Endodermal cell (in vitro differentiated cells): ENCODE measurements at regions not wholly inside any gene's neighbourhood (a gene's known extent, or its start where the extent isn't known, plus 50 kb on each side); places are given as distances from the start of the nearest gene placed in this dataset.

Source experiments
- DNase-seq: peaks from one replicate; pipeline ENCODE4 v3.0.0-alpha.2; 2017
- H3K27ac ChIP-seq: 2 replicates; pipeline ENCODE4 v1.5.1; 2013; ENCODE audit warnings: mild to moderate bottlenecking, low read depth, low read length, moderate library complexity
- H3K27me3 ChIP-seq: 2 replicates; pipeline ENCODE4 v1.6.1; 2013; ENCODE audit warnings: mild to moderate bottlenecking, low read length, moderate library complexity; ENCODE audit not compliant: insufficient read depth, control insufficient read depth, poor library complexity, severe bottlenecking
- H3K36me3 ChIP-seq: 2 replicates; pipeline ENCODE4 v1.7.0; 2013; ENCODE audit warnings: mild to moderate bottlenecking, low read length, moderate library complexity; ENCODE audit not compliant: control insufficient read depth, insufficient read depth
- H3K4me1 ChIP-seq: one replicate; pipeline ENCODE4 v1.7.0; 2013; ENCODE audit warnings: low read length; ENCODE audit not compliant: control insufficient read depth, insufficient read depth
- H3K4me3 ChIP-seq: 2 replicates; pipeline ENCODE4 v1.5.1; 2013; ENCODE audit warnings: mild to moderate bottlenecking, low read length, moderate library complexity
- H3K9ac ChIP-seq: 2 replicates; pipeline ENCODE4 v1.6.1; 2013; ENCODE audit warnings: mild to moderate bottlenecking, low read length, moderate library complexity; ENCODE audit not compliant: poor library complexity, severe bottlenecking; ENCODE audit errors: extremely low read depth
- H3K9me3 ChIP-seq: 2 replicates; pipeline ENCODE4 v1.6.1; 2013; ENCODE audit warnings: mild to moderate bottlenecking, low read length, moderate library complexity; ENCODE audit not compliant: control insufficient read depth
- H3K27ac Mint-ChIP-seq: 2 replicates; pipeline ENCODE4 v1.8.0; 2020; ENCODE audit warnings: mixed read lengths
- H3K27me3 Mint-ChIP-seq: 2 replicates; pipeline ENCODE4 v1.8.0; 2021; ENCODE audit warnings: mild to moderate bottlenecking, mixed read lengths; ENCODE audit not compliant: insufficient read depth
- H3K36me3 Mint-ChIP-seq: 2 replicates; pipeline ENCODE4 v1.8.0; 2020; ENCODE audit warnings: low read depth, mixed read lengths
- H3K4me1 Mint-ChIP-seq: 2 replicates; pipeline ENCODE4 v1.8.0; 2020; ENCODE audit warnings: mixed read lengths
- H3K4me3 Mint-ChIP-seq: 2 replicates; pipeline ENCODE4 v1.8.0; 2020; ENCODE audit warnings: mild to moderate bottlenecking, moderate library complexity, mixed read lengths
- H3K9me3 Mint-ChIP-seq: 2 replicates; pipeline ENCODE4 v1.8.0; 2020; ENCODE audit warnings: mild to moderate bottlenecking, mixed read lengths
- CTCF ChIP-seq: fragments of 200-600 bp; sonication (generic); conservative IDR thresholded peaks from 2 replicates; pipeline ENCODE4 v1.5.0; 2021; ENCODE audit warnings: antibody characterized with exemption, mild to moderate bottlenecking
- WGBS, 2 experiments: methylation state at CpG; one replicate each; pipeline versions ENCODE4 v1.1.5 to v1.1.7; 2013; ENCODE audit warnings: missing lambda C conversion rate in 2 of 2, mixed read lengths in 1 of 2; ENCODE audit not compliant: insufficient coverage in 1 of 2, insufficient read length in 1 of 2; 5-methylcytosine and 5-hydroxymethylcytosine counted together

DNA sequence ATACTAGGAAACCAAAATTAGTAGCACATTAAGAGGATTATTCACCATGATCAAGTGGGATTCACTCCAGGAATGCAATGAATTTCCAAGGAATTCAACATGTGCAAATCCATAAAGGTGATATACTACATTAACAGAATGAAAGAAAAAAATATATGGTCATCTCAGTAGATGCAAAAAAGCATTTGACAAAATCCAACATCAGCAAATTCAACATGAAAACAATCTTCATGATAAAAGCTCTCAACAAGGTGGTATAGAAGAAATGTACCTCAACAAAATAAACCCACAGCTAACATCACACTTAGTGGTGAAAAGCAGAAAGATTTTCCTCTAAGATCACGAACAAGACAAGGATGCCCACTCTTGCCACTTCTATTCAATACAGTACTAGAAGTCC lies 74.4 kb upstream of the PDE10A start:
- Mint-ChIP-seq H3K4me3 (no peak overlapping the region), H3K4me1 (no peaks in the 10 kb centered on the region), H3K9me3 (peaks cover 7% of the 10 kb centered on the region), H3K27me3 (peaks cover 6% of the 10 kb centered on the region), H3K36me3 (no peaks in the 10 kb centered on the region), H3K27ac (no peak overlapping the region)
- Histone ChIP-seq H3K36me3 (no peaks in the 10 kb centered on the region), H3K27me3 (no peaks in the 10 kb centered on the region), H3K27ac (no peak overlapping the region), H3K9me3 (no peaks in the 10 kb centered on the region), H3K4me3 (no peak overlapping the region), H3K4me1 (no peaks in the 10 kb centered on the region), H3K9ac (no peak overlapping the region)
- DNase-seq = no peak
- 87 to 100% methylated on average over 1 of the region's 1 CpG for WGBS, 2 experiments
- no peak for TF ChIP-seq CTCF

DNA sequence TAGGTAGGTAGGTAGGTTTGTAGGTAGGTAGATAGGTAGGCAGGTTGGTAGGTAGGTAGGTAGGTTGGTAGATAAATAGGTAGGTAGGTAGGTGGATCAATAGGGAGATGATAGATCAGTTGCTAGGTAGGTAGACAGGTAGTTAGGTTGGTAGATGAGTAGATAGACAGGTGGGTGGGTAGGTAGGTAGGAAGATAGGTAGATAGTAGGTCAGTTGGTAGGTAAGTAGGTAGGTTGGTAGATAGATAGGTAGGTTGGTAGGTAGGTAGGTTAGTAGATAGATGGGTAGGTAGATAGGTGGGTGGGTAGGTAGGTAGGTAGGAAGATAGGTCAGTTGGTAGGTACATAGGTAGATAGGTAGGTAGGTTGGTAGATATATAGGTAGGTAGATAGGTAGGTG lies 72.0 kb upstream of the PDE10A start:
- H3K9ac ChIP-seq = no peak overlapping the region
- TF ChIP-seq CTCF = no peak
- H3K4me3 ChIP-seq = no peak overlapping the region
- H3K27ac Mint-ChIP-seq = no peak overlapping the region
- H3K36me3 ChIP-seq = no peaks in the 10 kb centered on the region
- H3K4me1 ChIP-seq = no peaks in the 10 kb centered on the region
- H3K27ac ChIP-seq = no peak overlapping the region
- no peak overlapping the region for H3K4me3 Mint-ChIP-seq
- H3K27me3 Mint-ChIP-seq = peaks cover 6% of the 10 kb centered on the region
- H3K27me3 ChIP-seq = no peaks in the 10 kb centered on the region
- H3K9me3 Mint-ChIP-seq = peaks cover 7% of the 10 kb centered on the region
- no peaks in the 10 kb centered on the region for H3K9me3 ChIP-seq
- DNase-seq = no peak
- H3K36me3 Mint-ChIP-seq = no peaks in the 10 kb centered on the region
- H3K4me1 Mint-ChIP-seq = no peaks in the 10 kb centered on the region

DNA sequence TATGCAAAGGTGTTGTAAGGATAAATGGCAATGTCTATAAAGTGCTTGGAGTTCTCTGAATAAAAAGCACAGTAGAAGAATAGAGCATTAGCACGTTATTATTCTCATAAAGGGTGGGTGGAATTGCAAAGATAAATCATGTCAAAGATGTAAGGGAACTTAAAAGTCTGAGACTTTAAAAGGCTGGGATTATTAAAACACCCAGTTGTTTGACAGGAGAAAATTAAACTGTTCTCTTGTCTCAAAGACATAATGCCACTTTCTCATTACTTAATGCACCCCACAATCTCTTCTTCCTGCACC lies 70.4 kb upstream of the PDE10A start:
- 90 to 100% methylated on average over 1 of the region's 1 CpG for WGBS, 2 experiments
- no peak overlapping the region for H3K27ac Mint-ChIP-seq
- no peaks in the 10 kb centered on the region for H3K9me3 ChIP-seq
- no peak for TF ChIP-seq CTCF
- DNase-seq = no peak
- no peak overlapping the region for H3K27ac ChIP-seq
- H3K4me3 Mint-ChIP-seq = no peak overlapping the region
- no peaks in the 10 kb centered on the region for H3K36me3 Mint-ChIP-seq
- no peak overlapping the region for H3K4me3 ChIP-seq
- H3K4me1 ChIP-seq = no peaks in the 10 kb centered on the region
- H3K27me3 Mint-ChIP-seq = peaks cover 5% of the 10 kb centered on the region
- H3K9me3 Mint-ChIP-seq = peaks cover 4% of the 10 kb centered on the region
- no peaks in the 10 kb centered on the region for H3K27me3 ChIP-seq
- no peaks in the 10 kb centered on the region for H3K4me1 Mint-ChIP-seq
- H3K9ac ChIP-seq = no peak overlapping the region
- H3K36me3 ChIP-seq = no peaks in the 10 kb centered on the region
